ENCODE measurements at regions not wholly inside any gene's neighbourhood (a gene's known extent, or its start where the extent isn't known, plus 50 kb on each side); places are given as distances from the start of the nearest gene placed in this dataset.
A peak's percentile ranks its signal among the peaks of the same experiment; 100 is the strongest.

GRCh38 chr3:10743366-10744097, 72.5 kb upstream of the SLC6A11 start:
- DNase-seq = no peak

GRCh38 chr3:10744098-10744465, 71.9 kb upstream of the SLC6A11 start:
- no peak for DNase-seq

- no peak for DNase-seq
Measured at GRCh38 chr3:10745392-10745791, 70.6 kb upstream of the SLC6A11 start.

DNA sequence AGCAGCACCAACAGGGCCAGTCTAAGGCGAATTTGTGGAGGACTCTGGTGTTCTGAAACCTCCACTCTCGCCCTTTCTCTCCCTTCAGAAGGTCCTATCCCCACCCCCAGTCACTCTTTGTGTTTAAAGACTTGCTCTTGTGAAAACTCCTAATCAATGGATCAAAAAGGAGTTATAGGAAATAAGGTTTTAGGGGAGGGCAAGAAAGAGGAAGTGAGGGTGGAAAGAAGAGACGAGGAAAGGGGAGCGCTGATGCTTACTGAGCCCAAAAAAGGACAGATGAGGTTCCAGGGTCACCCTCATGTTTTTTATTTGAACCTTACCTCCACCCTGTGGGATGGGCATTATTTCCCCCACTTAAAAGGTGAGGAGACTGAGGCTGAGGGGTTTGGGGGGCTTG, 70.0 kb upstream of the SLC6A11 start:
- DNase-seq = no peak

- DNase-seq = no peak
Measured at GRCh38 chr3:10746684-10747083, 69.3 kb upstream of the SLC6A11 start.

GRCh38 chr3:10747341-10747740, 68.7 kb upstream of the SLC6A11 start:
- DNase-seq = no peak

DNA sequence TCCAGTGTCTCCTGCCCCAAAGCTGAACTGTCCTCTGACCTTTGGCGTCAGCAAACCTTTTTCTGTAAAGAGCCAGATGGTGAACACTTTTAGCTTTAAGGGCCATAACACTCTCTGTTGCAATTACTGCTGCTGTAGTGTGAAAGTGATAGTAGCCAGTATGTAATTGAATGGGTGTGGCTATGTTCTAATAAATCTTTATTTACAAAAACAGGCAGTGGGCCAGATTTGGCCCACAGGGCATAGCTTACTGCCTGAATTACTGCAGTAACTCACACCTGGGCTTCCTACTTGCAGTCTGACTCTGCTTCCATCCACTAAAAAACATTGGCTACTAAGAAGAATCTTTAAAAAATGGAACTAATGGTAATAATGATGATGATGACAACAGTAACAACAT, 68.0 kb upstream of the SLC6A11 start:
- DNase-seq = no peak

DNA sequence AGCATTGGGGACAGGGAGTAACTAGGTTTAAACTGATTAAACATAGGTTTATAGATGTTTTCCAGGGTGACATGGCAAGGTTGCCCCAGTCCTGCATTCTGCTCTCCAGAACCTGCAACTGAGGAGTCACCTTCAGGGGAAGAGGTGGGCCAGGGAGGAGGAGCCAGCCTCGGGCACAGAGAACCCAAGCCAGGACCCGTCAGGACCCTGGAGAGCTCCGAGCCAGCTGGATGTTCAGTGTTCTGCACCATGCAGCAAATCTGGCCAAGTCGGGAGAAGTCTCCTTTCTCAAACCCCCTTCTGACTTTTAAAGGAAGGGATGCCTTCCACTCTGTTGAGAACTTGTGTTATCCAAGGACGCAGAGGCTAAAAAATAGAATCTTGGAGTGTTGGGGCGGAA, 62.1 kb upstream of the SLC6A11 start:
- peak in 1 of 2 donors; percentile 3 for DNase-seq

DNA sequence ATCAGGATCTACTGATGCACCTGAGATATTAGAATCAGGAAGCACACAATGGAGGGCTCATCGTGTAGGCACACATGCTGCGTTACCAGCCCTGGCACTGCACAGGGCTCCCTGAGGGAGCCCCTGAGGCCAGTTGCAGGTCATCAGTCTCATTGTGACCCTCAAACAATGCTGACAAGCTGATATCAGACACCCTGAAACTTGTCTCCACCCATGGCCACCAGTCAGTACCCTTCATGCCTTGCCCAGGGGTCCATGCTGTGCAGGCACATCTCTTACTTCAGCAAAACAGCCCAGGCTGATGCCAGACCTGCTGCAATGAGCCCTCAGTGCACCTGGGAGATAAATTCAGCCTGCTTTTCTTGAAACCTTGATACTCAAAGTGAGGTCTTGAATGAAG, 59.5 kb upstream of the SLC6A11 start:
- DNase-seq = no peak

GRCh38 chr3:10757021-10757820, 58.8 kb upstream of the SLC6A11 start:
- no peak for DNase-seq

- DNase-seq = no peak
Measured at GRCh38 chr3:10757821-10758130, 58.3 kb upstream of the SLC6A11 start.

- DNase-seq = peak; percentile 30 to 37
Measured at GRCh38 chr3:10758304-10759037, 57.6 kb upstream of the SLC6A11 start.

- DNase-seq = no peak
Measured at GRCh38 chr3:10759495-10759894, 56.5 kb upstream of the SLC6A11 start.

DNA sequence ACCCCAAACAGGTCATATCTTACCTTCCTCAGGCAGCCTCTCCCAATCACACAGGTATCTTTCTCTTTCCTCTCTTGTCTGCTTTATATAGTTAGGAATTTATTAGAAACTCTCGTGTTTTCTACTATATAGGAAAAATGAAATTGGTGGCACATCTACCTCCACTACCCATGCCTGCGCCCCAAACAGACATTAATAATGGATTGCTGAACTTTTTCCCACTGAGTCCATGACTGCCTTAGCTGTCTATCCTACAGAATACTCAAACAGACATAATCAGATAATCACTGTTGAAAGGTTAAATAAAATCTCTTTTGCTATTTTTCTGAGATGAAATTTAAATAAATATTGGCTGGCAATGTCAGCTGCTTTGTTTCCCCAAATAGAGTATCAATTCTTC, 55.8 kb upstream of the SLC6A11 start:
- no peak for DNase-seq

GRCh38 chr3:10761583-10761982, 54.4 kb upstream of the SLC6A11 start:
- DNase-seq = no peak

- DNase-seq = no peak
Measured at GRCh38 chr3:10762116-10762515, 53.9 kb upstream of the SLC6A11 start.

GRCh38 chr3:10762611-10763247, 53.3 kb upstream of the SLC6A11 start:
- DNase-seq = no peak

- DNase-seq = no peak
Measured at GRCh38 chr3:10763248-10763620, 52.8 kb upstream of the SLC6A11 start.

DNA sequence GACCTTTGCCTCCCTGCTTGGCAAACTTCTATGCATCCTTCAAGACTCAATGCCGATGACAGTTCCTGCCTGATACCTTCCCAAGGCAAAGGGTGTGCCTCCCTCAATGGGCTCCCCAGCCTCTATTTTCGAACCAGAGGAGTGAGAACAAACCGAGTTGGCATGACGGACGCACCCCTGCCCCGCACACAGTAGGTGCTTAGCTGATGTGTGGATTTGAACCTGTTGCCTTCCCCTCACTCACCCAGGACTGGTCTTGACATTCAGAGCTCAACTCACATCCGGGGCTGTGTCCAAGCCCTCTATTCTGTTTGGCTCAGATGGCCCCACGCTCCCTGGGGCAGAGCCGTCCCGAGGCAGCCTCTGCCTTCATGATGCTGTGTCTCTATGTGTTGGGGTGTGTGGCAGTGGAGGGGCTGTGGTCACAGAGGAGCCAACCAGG, 52.2 kb upstream of the SLC6A11 start:
- DNase-seq = no peak

- no peak for DNase-seq
Measured at GRCh38 chr3:10764259-10765051, 51.6 kb upstream of the SLC6A11 start.

DNA sequence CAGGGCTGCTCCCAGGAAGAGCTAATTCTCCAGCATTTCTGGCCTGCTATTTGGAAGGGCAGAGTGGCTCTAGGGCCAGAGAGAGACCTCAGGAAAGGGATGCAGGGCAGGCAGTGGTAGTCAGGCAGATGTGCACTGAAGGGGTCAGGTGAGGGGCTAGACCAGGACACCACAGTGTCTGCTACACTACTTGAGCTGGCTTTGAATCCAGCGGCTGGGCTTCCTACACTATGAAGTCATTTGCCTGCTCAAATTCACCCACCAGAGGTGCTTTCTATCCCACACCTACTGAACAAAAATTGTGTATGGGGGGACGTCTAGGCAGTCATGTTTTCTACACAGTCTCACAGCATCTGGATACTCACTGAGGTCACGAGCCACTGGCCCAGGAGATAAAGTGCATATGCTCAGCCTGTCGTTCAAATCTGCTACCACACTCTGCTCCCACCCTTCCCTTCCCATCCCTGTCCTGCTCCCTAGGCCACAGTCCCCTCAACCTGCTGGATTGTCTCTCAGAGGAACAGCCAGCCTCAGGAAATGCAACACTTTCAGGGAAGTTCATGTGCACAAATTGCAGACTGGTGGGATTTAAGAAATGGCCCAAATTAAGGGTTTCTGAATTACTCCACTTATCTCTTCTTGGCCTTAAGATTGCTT, 49.9 kb upstream of the SLC6A11 start:
- no peak for DNase-seq

All from CD4-positive, alpha-beta T cell treated with Interleukin-4 for 1 hour (primary cell).